Activated T-helper 1 cell treated with Interleukin-2 at 50 U/mL for 16 hours (primary cell): ENCODE measurements at regions not wholly inside any gene's neighbourhood (a gene's known extent, or its start where the extent isn't known, plus 50 kb on each side); places are given as distances from the start of the nearest gene placed in this dataset.
"Not testable (repeated sequence)": the region's sequence is repeated elsewhere in the genome, so short reads cannot be mapped to it uniquely, and the experiment has no call there.

Experiments used
- DNase-seq: peaks from one replicate; pipeline ENCODE4 v3.0.0-alpha.2; 2020; ENCODE audit warnings: low read depth

DNA sequence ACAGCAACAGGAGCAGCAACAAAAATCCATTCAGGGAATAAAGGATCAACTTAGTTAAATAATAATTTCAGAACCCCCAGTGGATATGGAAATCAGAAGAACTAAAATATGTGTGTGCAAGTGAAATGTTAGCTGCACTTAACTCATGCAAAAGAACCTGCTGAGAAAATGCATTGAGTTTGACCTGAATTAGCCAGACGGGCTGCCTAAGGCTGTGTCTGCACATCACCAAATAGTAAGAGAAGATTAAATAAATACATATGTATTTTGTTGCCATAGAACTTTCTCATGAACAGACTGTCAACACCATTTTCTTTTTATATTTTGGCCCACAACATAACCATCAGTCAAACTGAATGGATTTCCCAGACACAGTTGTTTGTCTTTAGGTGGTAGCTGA is 262.0 kb upstream of the PIK3C3 start:
- DNase-seq: no peak

DNA sequence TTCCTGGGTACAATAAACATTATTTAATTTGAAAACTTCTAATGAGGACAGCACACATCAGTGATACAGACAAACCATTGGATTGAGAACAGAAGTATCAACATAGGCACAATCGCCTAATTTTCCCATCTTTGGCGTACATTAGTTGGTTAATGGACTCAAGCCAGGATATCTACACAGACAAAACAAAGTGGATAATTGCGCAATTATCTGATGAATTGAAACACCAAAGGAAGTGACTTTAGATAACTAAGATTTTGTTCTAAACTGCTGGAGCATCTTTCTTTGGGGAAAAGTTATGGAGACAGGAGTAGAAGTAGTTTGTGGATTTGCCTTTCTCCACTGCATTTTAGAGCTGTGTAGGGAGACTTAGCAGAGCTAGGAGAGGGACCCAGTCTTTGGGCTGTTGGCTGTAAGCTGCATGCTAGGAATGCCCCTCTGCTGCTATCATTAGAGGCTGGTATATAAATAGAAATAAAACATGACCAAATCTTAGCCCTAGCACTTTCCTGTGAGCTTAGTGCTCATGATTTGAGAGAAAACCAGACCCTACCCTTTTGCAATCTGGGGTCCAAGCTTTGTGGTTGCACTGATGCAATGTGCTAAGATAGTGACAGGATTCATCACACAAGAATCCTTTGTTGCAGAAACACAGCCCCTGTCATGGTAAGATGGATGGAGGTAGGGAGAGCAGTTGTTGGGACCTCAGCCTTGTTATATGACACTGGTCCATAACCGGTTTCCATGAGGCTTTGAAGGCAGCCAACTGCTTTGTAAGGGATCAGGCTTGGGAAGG is 264.5 kb upstream of the PIK3C3 start:
- no peak for DNase-seq

DNA sequence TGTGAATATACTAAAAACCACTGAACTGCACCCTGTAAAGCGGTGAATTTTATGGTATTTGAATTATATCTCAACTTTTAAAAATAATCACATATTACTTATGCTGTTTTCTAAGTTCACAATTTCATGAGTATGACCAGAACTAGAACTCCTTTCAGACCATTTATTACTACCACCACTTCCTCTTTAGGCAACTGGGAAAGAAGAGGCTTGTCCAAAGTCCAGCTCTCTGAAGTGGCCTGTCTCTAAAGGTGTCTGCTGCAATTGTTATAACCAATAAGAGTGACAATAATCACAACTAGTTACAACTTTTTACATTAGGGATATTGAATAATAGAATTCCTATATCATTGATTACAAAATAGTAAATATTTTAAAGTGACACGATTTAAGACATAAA is 267.9 kb upstream of the PIK3C3 start:
- DNase-seq: no peak

DNA sequence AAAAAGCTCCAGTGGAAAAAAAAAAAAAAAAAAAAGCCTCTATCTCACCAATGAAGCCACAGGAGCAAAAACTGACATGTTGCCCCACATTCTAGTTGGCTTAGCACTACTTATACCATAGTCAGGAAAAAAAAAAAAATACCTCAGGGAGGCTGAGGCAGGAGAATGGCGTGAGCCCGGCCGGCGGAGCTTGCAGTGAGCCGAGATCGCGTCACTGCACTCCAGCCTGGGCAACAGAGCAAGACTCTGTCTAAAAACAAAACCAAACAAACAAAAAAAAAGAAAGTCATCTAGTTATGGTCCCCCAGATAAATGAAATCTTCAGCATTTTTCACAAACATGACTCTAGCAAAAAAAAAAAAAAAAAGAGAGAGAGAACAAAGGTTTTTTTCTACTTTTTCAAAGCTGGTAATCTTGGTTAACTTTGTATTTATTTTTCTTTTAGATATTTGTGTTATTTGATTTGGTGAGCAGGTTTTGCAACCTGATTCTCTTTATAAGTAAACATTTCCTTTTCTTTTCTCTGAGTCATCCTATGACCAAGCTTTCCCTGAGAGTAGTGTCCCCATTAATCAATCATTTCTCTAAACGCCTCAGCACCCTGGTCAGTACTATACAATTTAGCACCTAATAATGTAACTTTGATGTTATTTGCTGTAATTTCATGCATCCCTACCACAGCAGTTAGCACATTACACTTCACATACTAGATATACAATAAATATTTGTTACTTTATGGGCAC is 273.7 kb upstream of the PIK3C3 start:
- no peak for DNase-seq

DNA sequence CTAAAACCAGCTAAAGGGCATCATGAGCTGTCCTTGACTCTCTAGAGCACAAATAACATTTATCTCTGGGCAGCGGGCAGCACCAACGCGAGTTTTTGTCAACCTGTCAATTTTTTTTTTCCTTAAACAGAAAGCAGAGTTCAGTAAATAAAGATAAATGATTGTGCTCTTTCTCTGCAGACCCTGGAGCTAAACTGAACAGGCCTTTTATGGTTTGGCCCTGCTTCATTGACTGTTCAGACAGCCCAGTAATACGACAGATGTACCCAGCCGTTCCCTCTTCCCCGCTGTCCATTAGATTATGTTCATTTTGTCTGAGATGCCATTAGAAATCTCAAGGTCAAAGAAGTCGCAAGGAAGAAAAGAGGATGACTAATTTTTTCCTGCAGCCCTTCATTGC is 280.5 kb upstream of the PIK3C3 start:
- no peak for DNase-seq

DNA sequence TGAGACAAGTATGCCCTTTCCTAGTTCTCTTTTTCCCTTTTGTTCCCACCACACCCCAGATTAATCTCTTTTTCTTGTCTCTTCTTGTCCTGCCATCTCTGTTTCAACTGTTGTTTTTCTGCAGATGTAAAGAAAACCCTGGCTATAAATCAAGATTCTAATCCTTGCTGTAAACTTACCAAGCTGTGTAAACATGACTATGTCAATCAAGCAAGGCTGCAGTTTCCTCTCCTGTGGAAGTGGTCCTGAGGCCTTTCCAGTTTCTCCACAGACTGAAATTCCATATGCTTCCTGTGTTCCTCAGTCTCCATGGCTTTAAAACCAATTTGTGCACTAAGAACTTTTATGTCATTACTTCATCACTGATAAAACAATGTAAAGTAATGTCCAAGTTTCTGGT is 288.8 kb upstream of the PIK3C3 start:
- DNase-seq: no peak

DNA sequence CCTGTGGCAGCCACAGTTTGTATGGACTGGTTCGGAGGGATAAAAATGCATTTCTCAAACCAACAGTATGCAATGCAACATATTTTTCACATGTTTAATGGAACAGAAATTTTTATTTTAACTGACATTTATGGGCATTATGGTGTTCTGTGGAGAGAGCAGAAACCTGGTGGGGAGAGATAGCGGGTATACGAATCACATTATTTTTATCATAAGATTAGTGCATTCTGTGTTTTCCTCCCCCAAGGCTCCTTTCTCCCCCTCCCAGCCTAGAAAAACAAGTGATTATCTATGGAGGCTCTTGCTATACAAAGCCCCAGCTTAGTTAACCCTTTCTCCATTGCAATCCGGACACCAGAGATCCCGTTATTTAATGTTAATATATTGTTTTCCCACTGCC is 289.8 kb upstream of the PIK3C3 start:
- DNase-seq: no peak

DNA sequence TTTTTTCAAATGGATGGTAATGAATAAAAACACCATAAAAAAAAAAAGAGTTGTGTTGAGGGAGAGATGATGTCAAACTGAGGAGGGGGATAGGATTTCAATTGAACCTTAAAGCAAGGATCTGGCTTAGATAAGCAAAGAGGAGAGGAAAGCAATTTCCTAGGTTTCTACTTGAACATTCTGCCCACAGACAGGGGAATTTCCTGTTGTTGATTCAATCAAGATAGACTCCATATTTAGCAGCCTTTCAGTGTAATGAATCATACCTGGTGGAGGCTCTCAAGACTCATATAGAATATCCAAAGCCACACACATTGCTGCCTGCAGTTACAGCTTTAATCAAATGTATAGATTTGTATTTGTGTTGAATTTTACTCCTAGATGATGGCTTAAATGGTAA is 294.4 kb upstream of the PIK3C3 start:
- DNase-seq: no peak

DNA sequence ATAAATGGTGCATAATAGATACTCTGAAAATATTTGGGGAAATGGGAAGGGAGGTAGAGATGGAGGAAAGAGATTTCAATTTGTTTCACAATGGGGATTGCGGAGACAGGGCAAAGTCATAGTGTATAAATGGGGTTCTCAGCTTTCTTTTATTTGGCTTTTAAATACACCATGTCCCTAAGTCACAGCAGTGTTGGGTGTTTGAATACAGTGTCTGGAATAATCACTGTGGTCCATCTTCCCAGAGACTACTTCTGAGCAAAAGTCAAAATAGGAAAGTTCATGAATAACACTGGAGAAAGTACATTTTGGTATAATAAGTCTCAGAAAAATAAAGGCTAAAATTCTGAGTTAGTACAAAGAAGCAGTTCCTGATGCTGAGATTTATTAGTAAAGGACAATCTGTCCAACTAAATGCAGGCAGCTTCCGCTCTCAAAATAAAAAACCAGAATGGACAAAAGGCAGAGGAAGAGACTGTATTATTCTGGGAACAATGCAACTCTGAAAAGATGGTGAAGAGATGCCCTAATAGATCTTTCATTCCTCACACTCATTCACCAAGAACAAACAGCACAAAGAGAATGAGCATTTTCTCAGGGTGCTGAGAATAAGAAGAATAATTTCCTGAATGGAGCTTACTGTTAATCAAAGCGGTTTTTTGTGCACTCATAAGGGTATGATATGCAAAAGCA is 295.4 kb upstream of the PIK3C3 start:
- DNase-seq: no peak

DNA sequence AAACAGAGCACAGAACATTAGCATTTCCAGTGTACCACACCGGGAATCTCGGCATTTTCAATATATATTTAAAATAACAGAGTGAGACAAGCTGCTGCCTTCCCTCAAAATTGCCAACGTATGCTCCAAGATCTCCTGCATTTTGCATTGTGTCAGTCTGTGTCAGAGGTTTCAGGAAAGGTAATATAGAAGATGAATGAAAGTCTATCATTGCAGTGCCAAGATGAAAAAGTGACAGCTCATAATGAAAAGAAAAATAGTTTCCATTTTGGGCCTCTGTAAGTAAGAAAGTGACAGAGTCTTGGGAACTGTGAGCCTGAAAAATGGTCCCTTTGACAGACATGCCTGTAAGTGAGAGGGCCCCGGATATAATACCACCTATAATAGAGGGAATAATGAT is 297.8 kb upstream of the PIK3C3 start:
- no peak for DNase-seq

DNA sequence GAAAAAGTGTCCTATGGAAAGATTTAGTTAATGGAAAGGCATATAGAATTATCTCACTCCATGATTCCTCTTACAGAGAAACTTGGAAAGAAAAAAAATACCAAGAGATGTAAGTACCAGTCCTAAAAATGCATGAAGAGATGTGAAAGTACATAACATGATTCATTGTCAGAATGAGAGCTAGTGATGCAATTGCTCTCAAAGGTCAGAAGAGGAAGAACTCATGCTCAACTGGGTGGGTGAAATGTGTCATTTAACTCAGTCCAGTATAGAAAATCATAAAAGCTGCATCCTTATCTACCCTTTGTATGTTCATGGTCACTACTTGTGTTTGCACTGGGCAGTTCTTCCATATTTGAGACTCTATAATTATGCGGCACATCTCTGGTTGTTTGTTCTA is 300.0 kb upstream of the PIK3C3 start:
- DNase-seq: no peak

DNA sequence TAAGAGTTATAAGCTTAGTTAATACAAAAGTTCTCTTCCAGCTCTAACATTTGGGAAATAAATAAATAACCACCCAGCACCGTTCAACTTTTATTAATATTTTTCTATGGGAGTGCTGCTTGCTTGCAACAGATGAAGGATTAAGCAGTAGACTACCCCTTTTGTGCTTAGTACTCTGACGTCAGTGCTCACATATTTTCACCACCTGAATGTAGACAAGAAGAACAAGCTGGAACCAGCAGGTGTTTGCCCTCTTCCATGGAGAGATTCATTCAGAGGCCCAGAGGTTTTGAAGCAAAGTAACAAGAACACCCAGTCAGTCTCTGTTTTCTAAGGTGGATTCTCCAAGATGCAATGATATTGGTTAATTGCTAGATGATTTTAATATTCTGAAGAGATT is 307.1 kb upstream of the PIK3C3 start:
- no peak for DNase-seq

DNA sequence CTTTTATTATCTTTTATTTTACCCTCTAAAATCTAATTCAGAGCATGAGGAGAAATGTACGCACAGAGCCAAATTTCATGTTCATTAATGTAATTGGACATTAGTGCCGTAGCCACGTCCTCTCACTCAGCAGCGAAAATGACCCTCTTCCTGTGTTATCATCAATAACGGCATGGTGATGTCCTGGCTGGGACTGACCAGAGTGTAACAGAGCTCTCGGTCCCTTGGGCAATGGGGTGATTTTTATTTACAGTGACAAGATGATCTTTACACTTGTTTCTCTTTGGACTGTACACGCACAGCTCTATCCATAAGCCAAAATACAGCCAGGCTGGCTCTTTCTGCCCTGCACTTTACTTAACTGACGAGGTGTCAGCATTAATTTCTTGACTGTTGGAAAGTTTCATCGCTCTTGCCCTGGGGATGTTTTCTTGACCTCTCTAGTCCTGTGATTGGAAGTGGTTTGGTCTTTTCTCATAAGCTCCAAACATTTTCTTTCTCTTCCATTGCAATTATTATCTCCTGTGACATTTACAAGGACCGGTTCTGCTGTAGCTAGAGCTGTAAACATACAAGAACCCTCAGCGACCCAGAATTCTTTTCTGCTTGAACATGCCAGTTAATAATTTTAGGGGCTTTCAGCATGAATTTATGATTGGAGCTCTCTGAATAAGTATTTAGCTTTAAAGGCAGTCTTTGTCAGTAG is 308.0 kb upstream of the PIK3C3 start:
- DNase-seq: no peak

DNA sequence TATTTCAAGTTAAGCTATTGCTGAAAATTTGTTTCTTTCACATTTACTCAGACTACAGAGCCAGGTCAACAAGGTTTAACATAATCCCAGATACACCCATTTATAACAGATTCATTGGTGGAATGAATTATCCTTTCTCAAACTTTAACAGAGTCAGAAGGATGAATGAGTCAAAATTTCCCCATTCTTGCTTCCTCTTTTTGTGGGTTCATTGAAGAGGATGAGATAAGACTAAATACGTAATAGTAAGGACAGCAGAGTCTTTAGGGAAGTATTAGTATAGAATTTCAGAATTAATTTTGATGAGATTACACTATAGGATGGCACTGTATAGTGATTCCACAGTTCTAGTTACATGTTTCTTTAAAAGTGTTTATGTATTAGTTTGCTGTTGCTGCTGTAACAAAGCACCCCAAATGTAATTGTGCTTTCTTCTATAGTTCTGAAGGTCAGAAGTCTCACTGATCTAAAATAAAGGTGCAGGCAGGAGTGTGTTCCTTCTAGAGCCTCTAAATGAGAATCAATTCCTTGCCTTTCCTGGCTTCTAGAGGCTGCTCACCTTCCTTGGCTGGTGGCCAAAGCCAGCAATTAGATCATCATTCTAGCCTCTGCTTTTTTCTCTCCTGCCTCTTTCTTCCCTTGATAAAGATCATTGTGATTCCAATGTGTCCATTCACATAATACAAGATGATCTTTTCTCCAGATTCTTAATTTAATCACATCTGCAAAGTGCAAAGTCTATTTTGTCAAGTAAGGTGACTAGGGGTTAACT is 309.3 kb upstream of the PIK3C3 start:
- no peak for DNase-seq

DNA sequence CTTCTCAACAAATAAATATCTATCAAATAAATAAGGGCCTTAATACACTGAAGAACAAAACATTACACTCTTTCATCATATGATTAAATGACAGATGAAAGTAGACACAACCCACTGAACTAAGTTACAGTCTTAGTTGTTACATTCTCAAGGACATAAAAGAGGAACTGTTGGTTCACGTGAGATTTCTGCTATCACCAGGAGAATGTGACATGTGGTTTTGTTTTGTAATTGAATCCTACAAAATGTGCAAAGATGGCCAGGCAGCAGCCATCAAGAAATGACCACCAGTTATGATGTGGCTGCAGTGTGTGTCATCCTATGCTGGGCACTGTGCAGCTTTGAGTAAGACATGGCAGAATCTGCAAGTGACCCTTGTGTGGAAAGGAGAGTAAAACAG is 310.6 kb upstream of the PIK3C3 start:
- DNase-seq: no peak

DNA sequence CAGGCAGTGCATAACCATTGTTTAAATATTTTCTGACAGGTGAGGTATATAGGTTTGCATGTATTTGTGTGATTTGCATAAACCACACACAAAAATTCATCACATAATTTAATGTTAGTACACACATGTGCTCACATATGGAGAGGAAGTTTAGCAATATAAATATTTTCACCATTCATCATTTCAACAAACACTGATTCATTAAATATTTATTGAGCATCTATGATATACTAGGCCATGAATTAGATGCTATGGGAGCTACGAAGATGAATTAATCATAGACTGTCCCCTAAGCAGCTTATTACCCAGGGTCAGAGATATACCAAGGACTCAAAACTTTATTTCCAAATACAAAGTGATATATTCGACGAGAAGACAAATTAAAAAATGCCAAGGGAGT is 311.6 kb upstream of the PIK3C3 start:
- no peak for DNase-seq

DNA sequence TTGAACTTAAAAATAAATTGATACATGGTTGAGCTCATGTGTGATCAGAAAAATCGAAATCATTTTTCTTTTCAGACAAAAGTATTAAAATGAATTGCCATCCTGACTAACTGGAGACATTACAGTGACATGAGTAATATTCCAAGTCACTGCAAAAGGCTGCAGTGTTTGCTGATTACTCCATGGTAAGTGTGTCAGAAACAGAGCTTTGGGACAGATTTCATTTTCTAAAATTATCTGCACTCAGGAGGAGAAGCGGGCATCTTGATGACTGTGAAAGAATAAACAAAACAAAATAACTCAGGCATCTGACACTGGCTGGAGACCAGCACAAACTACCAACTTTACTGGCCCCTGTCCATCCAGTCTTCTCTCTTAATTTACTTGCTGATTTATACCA is 312.3 kb upstream of the PIK3C3 start:
- DNase-seq: no peak

DNA sequence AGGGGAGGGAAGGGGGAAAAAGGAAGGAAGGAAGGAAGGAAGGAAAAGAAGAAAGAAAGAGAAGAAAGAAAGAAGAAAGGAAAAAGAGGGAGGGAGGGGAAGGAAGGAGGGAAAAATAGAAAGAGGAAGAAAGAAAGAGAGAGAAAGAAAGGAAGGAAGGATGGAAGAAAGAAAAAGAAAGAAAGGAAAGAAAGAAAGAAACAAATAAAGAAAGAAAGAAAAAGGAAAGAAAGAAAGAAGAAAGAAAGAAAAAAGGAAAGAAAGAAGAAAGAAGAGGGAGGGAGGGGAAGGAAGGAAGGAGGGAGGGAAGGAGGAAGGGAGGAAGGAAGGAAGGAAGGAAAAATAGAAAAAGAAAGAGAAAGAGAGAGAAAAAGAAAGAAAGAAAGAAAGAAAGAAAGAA is 315.8 kb upstream of the PIK3C3 start:
- no peak for DNase-seq

DNA sequence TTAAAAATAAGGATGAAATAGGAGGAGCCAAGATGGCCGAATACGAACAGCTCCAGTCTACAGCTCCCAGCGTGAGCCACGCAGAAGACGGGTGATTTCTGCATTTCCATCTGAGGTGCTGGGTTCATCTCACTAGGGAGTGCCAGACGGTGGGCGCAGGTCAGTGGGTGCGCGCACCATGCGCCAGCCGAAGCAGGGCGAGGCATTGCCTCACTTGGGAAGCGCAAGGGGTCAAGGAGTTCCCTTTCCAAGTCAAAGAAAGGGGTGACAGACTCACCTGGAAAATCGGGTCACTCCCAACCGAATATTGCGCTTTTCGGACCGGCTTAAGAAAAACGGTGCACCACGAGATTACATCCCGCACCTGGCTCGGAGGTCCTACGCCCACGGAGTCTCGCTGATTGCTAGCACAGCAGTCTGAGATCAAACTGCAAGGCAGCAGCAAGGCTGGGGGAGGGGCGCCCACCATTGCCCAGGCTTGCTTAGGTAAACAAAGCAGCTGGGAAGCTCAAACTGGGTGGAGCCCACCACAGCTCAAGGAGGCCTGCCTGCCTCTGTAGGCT is 323.2 kb upstream of the PIK3C3 start:
- not testable (repeated sequence) for DNase-seq

DNA sequence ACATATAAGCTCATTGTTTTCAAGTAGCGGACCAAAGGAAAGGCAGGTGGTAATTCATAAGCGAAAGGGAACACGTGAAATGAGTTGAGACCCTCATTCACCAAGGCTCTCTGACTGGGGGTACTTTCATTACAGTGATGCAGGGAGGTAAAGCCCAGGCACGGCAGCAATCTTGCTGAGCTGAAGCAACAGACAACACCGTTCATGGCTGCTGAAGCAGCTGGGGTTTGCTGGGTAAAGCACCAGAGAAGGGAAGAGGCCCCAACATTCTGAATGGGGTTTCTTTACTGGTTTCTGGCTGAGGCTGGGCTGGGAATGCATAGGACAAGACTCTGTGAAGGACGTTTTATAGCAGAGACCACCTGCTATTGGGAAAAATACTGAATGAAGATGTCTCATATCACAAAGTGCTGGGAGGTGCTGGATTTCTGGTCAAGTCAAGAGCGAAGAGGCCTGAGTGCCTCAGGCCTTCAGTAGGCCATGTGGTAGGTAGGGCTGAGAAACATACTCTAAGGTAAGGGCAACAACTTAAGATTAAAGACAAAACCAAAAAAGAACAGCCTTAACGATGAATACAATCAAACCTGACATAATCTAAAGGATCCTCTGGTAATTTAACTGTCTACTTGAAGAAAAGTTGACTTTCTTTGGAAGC is 324.7 kb upstream of the PIK3C3 start:
- no peak for DNase-seq

DNA sequence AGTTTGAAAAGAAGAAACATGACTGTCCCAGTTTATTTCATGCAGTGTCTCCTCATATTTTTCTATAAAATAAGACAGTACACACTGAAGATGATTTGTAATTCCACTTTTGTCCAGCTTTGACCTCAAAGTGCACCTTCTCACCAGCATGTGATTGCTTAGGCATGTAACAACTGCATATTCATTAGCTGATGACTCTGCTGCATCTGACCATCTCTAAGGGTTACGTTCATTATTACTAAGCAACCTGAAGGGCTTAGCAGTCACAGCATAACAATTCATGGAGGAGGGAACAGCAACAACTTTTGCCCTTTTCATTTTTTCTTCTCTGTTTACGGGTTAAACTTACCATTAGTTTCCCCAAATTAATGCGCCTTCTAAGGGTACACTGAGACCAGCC is 330.6 kb upstream of the PIK3C3 start:
- DNase-seq: no peak
